ENCODE measurements at regions not wholly inside any gene's neighbourhood (a gene's known extent, or its start where the extent isn't known, plus 50 kb on each side); places are given as distances from the start of the nearest gene placed in this dataset.

DNA sequence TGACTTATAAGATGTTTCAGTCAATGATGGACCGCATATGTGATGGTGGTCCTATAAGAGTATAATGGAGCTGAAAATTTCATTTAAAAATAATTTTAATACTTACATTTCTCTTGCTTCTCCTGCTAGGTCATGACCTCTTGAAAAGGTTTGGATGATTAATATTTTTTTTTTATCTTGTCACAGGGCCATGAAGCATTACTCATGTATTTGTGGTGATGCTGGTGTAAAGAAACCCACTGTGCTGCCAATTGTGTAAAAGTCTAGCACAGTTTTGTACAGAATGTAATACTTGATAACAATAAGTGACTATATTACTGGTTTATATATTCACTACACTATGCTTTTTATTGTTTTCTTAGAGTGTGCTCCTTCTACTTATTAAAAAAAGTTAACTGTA is 124.2 kb upstream of the CELF4 start:
- Histone ChIP-seq H4K20me1 (replicated peaks; ENCODE audit: control insufficient read depth, extremely low read depth, insufficient read depth, low read length) (no peaks in the 10 kb centered on the region), H3K27me3 (ENCODE audit: control insufficient read depth in 2 of 2, insufficient read depth in 2 of 2, low read length in 2 of 2) (no peaks in the 10 kb centered on the region), H3K9me1 (replicated peaks; ENCODE audit: control insufficient read depth, extremely low read depth, insufficient read depth, low read length) (no peaks in the 10 kb centered on the region), H3K4me3 (replicated peaks in 1 of 3; ENCODE audit: insufficient read depth in 1 of 3, low read depth in 1 of 3, low read length in 3 of 3) (no peak overlapping the region), H3K27ac (ENCODE audit: insufficient read depth, low read depth, low read length) (no peak overlapping the region), H3K9ac (replicated peaks; ENCODE audit: extremely low read depth, insufficient read depth, low read length) (no peak overlapping the region), H2AFZ (ENCODE audit: low read depth, low read length) (no peak overlapping the region), H3K36me3 (ENCODE audit: control insufficient read depth in 2 of 2, extremely low read depth in 1 of 2, insufficient read depth in 2 of 2, low read length in 2 of 2) (no peaks in the 10 kb centered on the region), H3K4me1 (ENCODE audit: control insufficient read depth, extremely low read depth, insufficient read depth, low read length) (no peaks in the 10 kb centered on the region), H3K79me2 (ENCODE audit: control insufficient read depth, insufficient read depth, low read length) (no peaks in the 10 kb centered on the region), H3K9me3 (replicated peaks; ENCODE audit: control insufficient read depth, insufficient read depth, low read length) (no peaks in the 10 kb centered on the region), H3K4me2 (ENCODE audit: insufficient read depth, low read length) (no peak overlapping the region)
- ChIA-PET POLR2A (no interaction called here), CTCF (no interaction called here)
- TF ChIP-seq CTCF (IDR thresholded peaks at IDR 0.05; ENCODE audit: extremely low read depth in 1 of 2, insufficient read depth in 1 of 2, low read depth in 1 of 2, low read length in 2 of 2) (no peak), MYC (IDR thresholded peaks at IDR 0.05; ENCODE audit: low read depth, low read length) (no peak), POLR2A (IDR thresholded peaks at IDR 0.05; ENCODE audit: low read depth, low read length) (no peak)
- TF ChIP-seq, protein P1, sequence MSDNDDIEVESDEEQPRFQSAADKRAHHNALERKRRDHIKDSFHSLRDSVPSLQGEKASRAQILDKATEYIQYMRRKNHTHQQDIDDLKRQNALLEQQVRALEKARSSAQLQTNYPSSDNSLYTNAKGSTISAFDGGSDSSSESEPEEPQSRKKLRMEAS (IDR thresholded peaks at IDR 0.05; ENCODE audit: insufficient read depth, insufficient read length), result no peak
- DNase-seq (ENCODE audit: low read depth, low spot score) (no peak), FAIRE-seq (no peak)
- dilution Hi-C loops (cut with MboI; ENCODE audit: extremely low pct_ligation_motif_present, low sequenced_read_pairs), result no loop called here
- no TSS peak for BruUV-seq (replicated peaks)
- intact Hi-C loops (cut with micrococcal nuclease), result no loop called here

DNA sequence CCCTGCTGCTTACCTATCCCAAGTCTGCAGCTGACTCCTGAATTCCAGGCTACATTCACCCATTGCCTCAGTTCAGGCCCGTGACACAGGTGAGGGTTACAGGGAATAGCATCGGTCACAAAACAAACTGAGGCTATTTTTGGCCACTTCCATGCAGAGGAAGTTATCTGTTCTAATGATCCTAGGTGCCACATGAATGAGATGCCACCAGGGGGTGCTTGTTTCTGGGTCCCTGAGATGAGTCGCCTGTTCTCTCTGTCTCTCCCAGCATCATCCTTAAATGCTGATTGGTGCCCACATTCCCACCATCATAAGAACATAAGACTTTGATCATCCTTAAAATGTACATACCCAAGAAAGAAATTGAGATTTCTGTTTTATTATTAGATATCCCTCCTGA is 119.0 kb upstream of the CELF4 start:
- ChIA-PET CTCF (no interaction called here), POLR2A (no interaction called here)
- H3K9me3 ChIP-seq (replicated peaks; ENCODE audit: control insufficient read depth, insufficient read depth, low read length), result peaks cover 9% of the 10 kb centered on the region
- intact Hi-C loops (cut with micrococcal nuclease) (no loop called here), dilution Hi-C loops (cut with MboI; ENCODE audit: extremely low pct_ligation_motif_present, low sequenced_read_pairs) (no loop called here)
- no peak overlapping the region for H2AFZ ChIP-seq (ENCODE audit: low read depth, low read length)
- FAIRE-seq (no peak), DNase-seq (ENCODE audit: low read depth, low spot score) (no peak)
- no peak overlapping the region for H3K4me2 ChIP-seq (ENCODE audit: insufficient read depth, low read length)
- H3K79me2 ChIP-seq (ENCODE audit: control insufficient read depth, insufficient read depth, low read length), result no peaks in the 10 kb centered on the region
- no peaks in the 10 kb centered on the region for H3K9me1 ChIP-seq (replicated peaks; ENCODE audit: control insufficient read depth, extremely low read depth, insufficient read depth, low read length)
- H3K4me3 ChIP-seq (replicated peaks in 1 of 3; ENCODE audit: insufficient read depth in 1 of 3, low read depth in 1 of 3, low read length in 3 of 3), result no peak overlapping the region
- no peaks in the 10 kb centered on the region for H3K27me3 ChIP-seq (ENCODE audit: control insufficient read depth in 2 of 2, insufficient read depth in 2 of 2, low read length in 2 of 2)
- H3K9ac ChIP-seq (replicated peaks; ENCODE audit: extremely low read depth, insufficient read depth, low read length), result no peak overlapping the region
- no peaks in the 10 kb centered on the region for H4K20me1 ChIP-seq (replicated peaks; ENCODE audit: control insufficient read depth, extremely low read depth, insufficient read depth, low read length)
- TF ChIP-seq POLR2AphosphoS5 (IDR thresholded peaks at IDR 0.05; ENCODE audit: insufficient read depth, low read depth, low read length) (no peak), GATA2 (IDR thresholded peaks at IDR 0.05; ENCODE audit: insufficient read depth, insufficient read length, low read depth, low read length) (no peak), FOS (IDR thresholded peaks at IDR 0.05; ENCODE audit: borderline replicate concordance, insufficient read depth, low read length) (no peak), CTCF (IDR thresholded peaks at IDR 0.05; ENCODE audit: extremely low read depth in 1 of 2, insufficient read depth in 1 of 2, low read depth in 1 of 2, low read length in 2 of 2) (no peak), MYC (IDR thresholded peaks at IDR 0.05; ENCODE audit: low read depth, low read length) (no peak), EZH2 (IDR thresholded peaks at IDR 0.05; ENCODE audit: borderline replicate concordance, low read depth, low read length, severe bottlenecking) (no peak), JUN (IDR thresholded peaks at IDR 0.05; ENCODE audit: borderline replicate concordance, insufficient read depth, insufficient read length, low read depth) (no peak), POLR2A (IDR thresholded peaks at IDR 0.05; ENCODE audit: low read depth, low read length) (no peak)
- TF ChIP-seq, protein P1 (IDR thresholded peaks at IDR 0.05; ENCODE audit: insufficient read depth, insufficient read length), result no peak
- BruUV-seq (replicated peaks), result no TSS peak
- H3K4me1 ChIP-seq (ENCODE audit: control insufficient read depth, extremely low read depth, insufficient read depth, low read length), result no peaks in the 10 kb centered on the region
- no peaks in the 10 kb centered on the region for H3K36me3 ChIP-seq (ENCODE audit: control insufficient read depth in 2 of 2, extremely low read depth in 1 of 2, insufficient read depth in 2 of 2, low read length in 2 of 2)
- no peak overlapping the region for H3K27ac ChIP-seq (ENCODE audit: insufficient read depth, low read depth, low read length)

All from endothelial cell of umbilical vein (primary cell).